GM12878 (cell line): ENCODE measurements at regions not wholly inside any gene's neighbourhood (a gene's known extent, or its start where the extent isn't known, plus 50 kb on each side); places are given as distances from the start of the nearest gene placed in this dataset.

Experiments used
- ATAC-seq: fragments of 200-7000 bp; cut with Tn5 transposase; 3 replicates; pipeline ENCODE4 v1.9.1; 2020; ENCODE audit warnings: mild to moderate bottlenecking, moderate library complexity
- BruUV-seq: library from RNA; stranded (reverse); fragments of 400-500 nt; replicated peaks from 2 replicates; lab custom pipeline; 2021; lab: Mats Ljungman, UMichigan
- CTCF ChIA-PET: fragments of 300-600 bp; sonication (Branson Sonifier 250); formaldehyde crosslinking; extraction: SDS; loops from one replicate; lab custom pipeline; 2021; ENCODE audit warnings: inconsistent platforms; lab: Yijun Ruan, JAX
- POLR2A ChIA-PET: fragments of 350-600 bp; formaldehyde crosslinking; extraction: SDS; loops from one replicate; lab custom pipeline; 2021; ENCODE audit warnings: inconsistent platforms; lab: Charles Lee
- RAD21 ChIA-PET: fragments of 300-600 bp; sonication (Branson Sonifier 250); formaldehyde crosslinking; loops from one replicate; lab custom pipeline; 2023; ENCODE audit warnings: antibody characterized with exemption; ENCODE audit not compliant: unreplicated experiment; lab: Charles Lee
- SMC1A ChIA-PET: fragments of 300-600 bp; sonication (Branson Sonifier 250); formaldehyde crosslinking; loops from one replicate; lab custom pipeline; 2023; ENCODE audit not compliant: unreplicated experiment, uncharacterized antibody; lab: Charles Lee
- DNase-seq: peaks from one replicate; pipeline ENCODE4 v3.0.0-alpha.2; 2011; ENCODE audit warnings: low read depth, low spot score
- FAIRE-seq: peaks from 3 replicates; lab custom pipeline; 2011; peaks lifted over from hg19 to GRCh38; lab: Jason Lieb, UNC
- H2AFZ ChIP-seq: 2 replicates; pipeline ENCODE4 v1.6.0; 2011; ENCODE audit warnings: low read depth, low read length, control low read depth; ENCODE audit not compliant: control insufficient read depth
- H3K27ac ChIP-seq: 2 replicates; pipeline ENCODE4 v1.5.1; 2011; ENCODE audit warnings: control low read depth; ENCODE audit not compliant: control insufficient read depth, insufficient read depth
- H3K27me3 ChIP-seq, 2 experiments: replicated peaks in 1 of 2; 2 replicates each; pipeline versions ENCODE4 v1.6.0 to v1.6.1; 2011; ENCODE audit warnings: low read length in 1 of 2; ENCODE audit not compliant: control insufficient read depth in 2 of 2, insufficient read depth in 2 of 2
- H3K36me3 ChIP-seq, 2 experiments: 2 replicates each; pipeline ENCODE4 v1.5.1; 2011; ENCODE audit warnings: low read length in 1 of 2; ENCODE audit not compliant: control insufficient read depth in 2 of 2, insufficient read depth in 2 of 2
- H3K4me1 ChIP-seq: 2 replicates; pipeline ENCODE4 v1.6.1; 2011; ENCODE audit warnings: mild to moderate bottlenecking, low read length, moderate library complexity, mixed read lengths; ENCODE audit not compliant: control insufficient read depth, insufficient read depth
- H3K4me2 ChIP-seq: 2 replicates; pipeline ENCODE4 v1.6.0; 2011; ENCODE audit warnings: control low read depth; ENCODE audit not compliant: control insufficient read depth, insufficient read depth
- H3K4me3 ChIP-seq: fragments of 200-600 bp; sonication (generic); 2 replicates; pipeline ENCODE4 v1.5.1; 2016
- H3K79me2 ChIP-seq: 2 replicates; pipeline ENCODE4 v1.6.0; 2011; ENCODE audit warnings: low read length; ENCODE audit not compliant: control insufficient read depth, insufficient read depth
- H3K9ac ChIP-seq: 2 replicates; pipeline ENCODE4 v1.8.0; 2011; ENCODE audit warnings: low read length, control low read depth, mixed read lengths; ENCODE audit not compliant: control insufficient read depth, insufficient read depth
- H3K9me3 ChIP-seq: replicated peaks from 3 replicates; pipeline ENCODE4 v1.5.1; 2011; ENCODE audit warnings: mild to moderate bottlenecking, low read length; ENCODE audit not compliant: control insufficient read depth, insufficient read depth
- H4K20me1 ChIP-seq: 2 replicates; pipeline ENCODE4 v1.6.0; 2011; ENCODE audit not compliant: control insufficient read depth, insufficient read depth
- BACH1 ChIP-seq: fragments of 450-650 bp; IDR thresholded peaks from 2 replicates; pipeline ENCODE4 v1.6.1; 2017; ENCODE audit warnings: mild to moderate bottlenecking, borderline replicate concordance
- BCL3 ChIP-seq: IDR thresholded peaks from 2 replicates; pipeline ENCODE4 v1.6.1; 2011; ENCODE audit warnings: borderline replicate concordance, low read depth, mild to moderate bottlenecking, moderate library complexity, low read length; ENCODE audit not compliant: insufficient read depth, poor library complexity, severe bottlenecking
- IKZF1 ChIP-seq: fragments of 450-650 bp; conservative IDR thresholded peaks from 2 replicates; pipeline ENCODE4 v1.6.1; 2017; ENCODE audit warnings: antibody characterized with exemption, mild to moderate bottlenecking
- MEF2B ChIP-seq: fragments of 450-650 bp; IDR thresholded peaks from 2 replicates; pipeline ENCODE4 v1.6.1; 2018; ENCODE audit warnings: mild to moderate bottlenecking, moderate library complexity; ENCODE audit not compliant: partially characterized antibody, poor library complexity, severe bottlenecking
- MLLT1 ChIP-seq: fragments of 450-650 bp; IDR thresholded peaks from 2 replicates; pipeline ENCODE4 v1.6.1; 2016; ENCODE audit warnings: mild to moderate bottlenecking
- NBN ChIP-seq: fragments of 450-650 bp; IDR thresholded peaks from 2 replicates; pipeline ENCODE4 v1.6.1; 2016
- NFXL1 ChIP-seq: fragments of 450-650 bp; IDR thresholded peaks from 2 replicates; pipeline ENCODE4 v1.6.1; 2017; ENCODE audit warnings: antibody characterized with exemption, mild to moderate bottlenecking, borderline replicate concordance
- NFYB ChIP-seq: IDR thresholded peaks from 2 replicates; pipeline ENCODE4 v1.6.1; 2011; ENCODE audit warnings: low read depth, mild to moderate bottlenecking, low read length, improper control_type of control experiment, moderate library complexity; ENCODE audit not compliant: insufficient read depth
- PAX8 ChIP-seq: fragments of 450-650 bp; IDR thresholded peaks from 2 replicates; pipeline ENCODE4 v1.6.1; 2017; ENCODE audit warnings: mild to moderate bottlenecking, moderate library complexity
- POLR2A ChIP-seq: IDR thresholded peaks from 2 replicates; pipeline ENCODE4 v1.6.1; 2011; ENCODE audit warnings: low read depth, mild to moderate bottlenecking, low read length
- RELB ChIP-seq: fragments of 450-650 bp; IDR thresholded peaks from 2 replicates; pipeline ENCODE4 v1.6.1; 2017; ENCODE audit warnings: low read depth, mild to moderate bottlenecking, moderate library complexity
- SP1 ChIP-seq: IDR thresholded peaks from one replicate; pipeline ENCODE4 v1.6.1; 2011; ENCODE audit warnings: low read depth, low read length
- SREBF1 ChIP-seq: IDR thresholded peaks from 2 replicates; pipeline ENCODE4 v1.6.1; 2012; ENCODE audit warnings: mild to moderate bottlenecking, low read length
- SUZ12 ChIP-seq: fragments of 200-600 bp; sonication (generic); IDR thresholded peaks from one replicate; pipeline ENCODE4 v1.6.1; 2018; ENCODE audit warnings: antibody characterized with exemption, mild to moderate bottlenecking; ENCODE audit not compliant: unreplicated experiment
- TCF12 ChIP-seq: IDR thresholded peaks from 2 replicates; pipeline ENCODE4 v1.6.1; 2011; ENCODE audit warnings: low read depth, mild to moderate bottlenecking, low read length
- in situ Hi-C: fragments of 300-500 bp; cut with MboI; formaldehyde crosslinking; loops from 9 replicates; pipeline ENCODE4 v1.14.3; 2018; ENCODE audit warnings: mixed read lengths
- intact Hi-C: fragments of 100-400 bp; cut with micrococcal nuclease; formaldehyde crosslinking; loops from one replicate; pipeline ENCODE4 v1.14.2; 2022; ENCODE audit not compliant: unreplicated experiment
- TF ChIP-seq, protein P1 (sequence below): fragments of 450-650 bp; IDR thresholded peaks from 2 replicates; pipeline ENCODE4 v1.6.1; 2017; ENCODE audit warnings: antibody characterized with exemption, mild to moderate bottlenecking, moderate library complexity
- TF ChIP-seq, protein P2 (sequence below): fragments of 450-650 bp; IDR thresholded peaks from 2 replicates; pipeline ENCODE4 v1.6.1; 2017; ENCODE audit warnings: borderline replicate concordance

DNA sequence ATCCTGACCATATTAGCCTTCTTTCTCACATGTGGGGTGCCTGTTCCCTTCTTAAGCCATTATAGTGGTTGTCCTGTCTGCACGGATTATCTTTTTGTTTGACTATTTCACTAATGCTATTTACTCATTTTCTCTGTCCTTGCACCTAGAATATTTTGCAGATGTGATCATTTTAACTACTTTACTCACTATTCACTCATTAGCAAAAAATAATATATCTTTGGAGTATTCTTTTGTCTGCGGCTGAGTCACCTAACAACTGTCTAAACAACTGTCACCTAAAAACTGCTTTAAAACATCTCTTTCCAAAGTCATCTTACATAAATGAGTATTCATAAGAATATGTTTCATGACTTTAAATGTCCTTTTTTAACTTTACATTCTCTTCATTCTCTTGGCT is 87.4 kb downstream of the KCNJ2 start (continued):
- TF ChIP-seq POLR2A (no peak), BACH1 (no peak), NBN (no peak), NFYB (no peak), TCF12 (no peak)
- TF ChIP-seq, protein P1, sequence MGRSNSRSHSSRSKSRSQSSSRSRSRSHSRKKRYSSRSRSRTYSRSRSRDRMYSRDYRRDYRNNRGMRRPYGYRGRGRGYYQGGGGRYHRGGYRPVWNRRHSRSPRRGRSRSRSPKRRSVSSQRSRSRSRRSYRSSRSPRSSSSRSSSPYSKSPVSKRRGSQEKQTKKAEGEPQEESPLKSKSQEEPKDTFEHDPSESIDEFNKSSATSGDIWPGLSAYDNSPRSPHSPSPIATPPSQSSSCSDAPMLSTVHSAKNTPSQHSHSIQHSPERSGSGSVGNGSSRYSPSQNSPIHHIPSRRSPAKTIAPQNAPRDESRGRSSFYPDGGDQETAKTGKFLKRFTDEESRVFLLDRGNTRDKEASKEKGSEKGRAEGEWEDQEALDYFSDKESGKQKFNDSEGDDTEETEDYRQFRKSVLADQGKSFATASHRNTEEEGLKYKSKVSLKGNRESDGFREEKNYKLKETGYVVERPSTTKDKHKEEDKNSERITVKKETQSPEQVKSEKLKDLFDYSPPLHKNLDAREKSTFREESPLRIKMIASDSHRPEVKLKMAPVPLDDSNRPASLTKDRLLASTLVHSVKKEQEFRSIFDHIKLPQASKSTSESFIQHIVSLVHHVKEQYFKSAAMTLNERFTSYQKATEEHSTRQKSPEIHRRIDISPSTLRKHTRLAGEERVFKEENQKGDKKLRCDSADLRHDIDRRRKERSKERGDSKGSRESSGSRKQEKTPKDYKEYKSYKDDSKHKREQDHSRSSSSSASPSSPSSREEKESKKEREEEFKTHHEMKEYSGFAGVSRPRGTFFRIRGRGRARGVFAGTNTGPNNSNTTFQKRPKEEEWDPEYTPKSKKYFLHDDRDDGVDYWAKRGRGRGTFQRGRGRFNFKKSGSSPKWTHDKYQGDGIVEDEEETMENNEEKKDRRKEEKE, result no peak
- TF ChIP-seq, all 136 proteins: peak for 0

GRCh38 chr17:70258465-70258864 is 89.1 kb downstream of the KCNJ2 start:
- FAIRE-seq, result no peak
- TF ChIP-seq BCL3 (no peak), PAX8 (no peak), SP1 (no peak), SREBF1 (no peak), MLLT1 (no peak), RELB (no peak), NFXL1 (no peak), SUZ12 (no peak), MEF2B (no peak), IKZF1 (no peak)
- TF ChIP-seq, protein P2, sequence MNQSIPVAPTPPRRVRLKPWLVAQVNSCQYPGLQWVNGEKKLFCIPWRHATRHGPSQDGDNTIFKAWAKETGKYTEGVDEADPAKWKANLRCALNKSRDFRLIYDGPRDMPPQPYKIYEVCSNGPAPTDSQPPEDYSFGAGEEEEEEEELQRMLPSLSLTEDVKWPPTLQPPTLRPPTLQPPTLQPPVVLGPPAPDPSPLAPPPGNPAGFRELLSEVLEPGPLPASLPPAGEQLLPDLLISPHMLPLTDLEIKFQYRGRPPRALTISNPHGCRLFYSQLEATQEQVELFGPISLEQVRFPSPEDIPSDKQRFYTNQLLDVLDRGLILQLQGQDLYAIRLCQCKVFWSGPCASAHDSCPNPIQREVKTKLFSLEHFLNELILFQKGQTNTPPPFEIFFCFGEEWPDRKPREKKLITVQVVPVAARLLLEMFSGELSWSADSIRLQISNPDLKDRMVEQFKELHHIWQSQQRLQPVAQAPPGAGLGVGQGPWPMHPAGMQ, result no peak

More at GRCh38 chr17:70258465-70258864, 89.1 kb downstream of the KCNJ2 start:
- ChIA-PET RAD21 (no interaction called here), POLR2A (no interaction called here), SMC1A (interaction anchor here (0.5 to 1.4 kb wide), 2 partner anchors 50 to 640 kb away, joined by 3 to 4 read pairs; no protein-coding TSS in a partner anchor), CTCF (interaction anchor here (1.2 to 1.5 kb wide), 2 partner anchors 9 to 91 kb away, joined by 3 read pairs; no protein-coding TSS in a partner anchor)
- no TSS peak for BruUV-seq
- Histone ChIP-seq H3K4me3 (no peak overlapping the region), H3K27me3 (no peaks in the 10 kb centered on the region), H3K27ac (no peak overlapping the region), H3K9me3 (no peaks in the 10 kb centered on the region), H3K79me2 (no peaks in the 10 kb centered on the region), H3K4me1 (no peaks in the 10 kb centered on the region), H3K36me3 (no peaks in the 10 kb centered on the region), H3K4me2 (no peak overlapping the region), H4K20me1 (no peaks in the 10 kb centered on the region), H3K9ac (no peak overlapping the region), H2AFZ (no peak overlapping the region)
- intact Hi-C loops (no loop called here), in situ Hi-C loops (no loop called here)
- ATAC-seq (no peak), DNase-seq (no peak)
